ENCODE measurements at regions not wholly inside any gene's neighbourhood (a gene's known extent, or its start where the extent isn't known, plus 50 kb on each side); places are given as distances from the start of the nearest gene placed in this dataset.
A peak's percentile ranks its signal among the peaks of the same experiment; 100 is the strongest.

- no peaks in the 10 kb centered on the region for H3K9me3 ChIP-seq
- no peak overlapping the region for H3K4me3 ChIP-seq
- intact Hi-C loops (cut with DNase I; ENCODE audit: low total_unique reads) = no loop called here
- no peak for TF ChIP-seq CTCF (IDR thresholded peaks at IDR 0.05 in 8 of 11, conservative IDR thresholded peaks at IDR 0.05 in 3 of 11)
- TF ChIP-seq POLR2AphosphoS5 (IDR thresholded peaks at IDR 0.05) = no peak
- TF ChIP-seq POLR2A (IDR thresholded peaks at IDR 0.05) = no peak
- H3K36me3 ChIP-seq = no peaks in the 10 kb centered on the region
- H3K4me1 ChIP-seq = peaks cover 0 to 7% (median 0%) of the 10 kb centered on the region in 6 donors
- peak overlapping the region in 4 of 8 donors; percentile 14 to 23 (median 19) for H3K27ac ChIP-seq
- 52 to 62% (median 59%) methylated on average over 9 of the region's 9 CpGs for WGBS, 5 donors
- no peak for DNase-seq
- H3K27me3 ChIP-seq (replicated peaks in 1 of 7) = no peaks in the 10 kb centered on the region
These were observed 119.2 kb downstream of the MSX2 start for GRCh38 chr5:174843263-174844250.

- no peak for TF ChIP-seq POLR2A (IDR thresholded peaks at IDR 0.05)
- TF ChIP-seq POLR2AphosphoS5 (IDR thresholded peaks at IDR 0.05) = no peak
- TF ChIP-seq CTCF (IDR thresholded peaks at IDR 0.05 in 8 of 11, conservative IDR thresholded peaks at IDR 0.05 in 3 of 11) = no peak
These were observed 116.1 kb downstream of the MSX2 start for GRCh38 chr5:174840435-174840834.

GRCh38 chr5:174839196-174839595 lies 114.8 kb downstream of the MSX2 start:
- H3K27me3 ChIP-seq (replicated peaks in 1 of 7) = peaks cover 0 to 7% (median 0%) of the 10 kb centered on the region in 7 donors
- H3K36me3 ChIP-seq = no peaks in the 10 kb centered on the region
- WGBS, 5 donors = 87 to 100% (median 100%) methylated on average over 1 of the region's 1 CpG
- no peak overlapping the region for H3K4me3 ChIP-seq
- peaks cover 0 to 7% (median 0%) of the 10 kb centered on the region in 6 donors for H3K4me1 ChIP-seq
- no peak for TF ChIP-seq CTCF (IDR thresholded peaks at IDR 0.05 in 8 of 11, conservative IDR thresholded peaks at IDR 0.05 in 3 of 11)
- no peak for TF ChIP-seq POLR2AphosphoS5 (IDR thresholded peaks at IDR 0.05)
- no peak for TF ChIP-seq POLR2A (IDR thresholded peaks at IDR 0.05)
- H3K9me3 ChIP-seq = peaks cover 0 to 6% (median 0%) of the 10 kb centered on the region in 8 donors
- no peak for DNase-seq
- H3K27ac ChIP-seq = no peak overlapping the region
- intact Hi-C loops (cut with DNase I; ENCODE audit: low total_unique reads) = no loop called here

More at GRCh38 chr5:174840435-174840834, 116.1 kb downstream of the MSX2 start:
- Histone ChIP-seq H3K4me1 (peaks cover 0 to 7% (median 0%) of the 10 kb centered on the region in 6 donors), H3K4me3 (no peak overlapping the region), H3K27ac (no peak overlapping the region), H3K27me3 (replicated peaks in 1 of 7) (peaks cover 0 to 7% (median 0%) of the 10 kb centered on the region in 7 donors), H3K9me3 (peaks cover 0 to 6% (median 0%) of the 10 kb centered on the region in 8 donors), H3K36me3 (no peaks in the 10 kb centered on the region)
- DNase-seq = no peak
- WGBS, 5 donors = 68 to 77% (median 76%) methylated on average over 5 of the region's 5 CpGs
- intact Hi-C loops (cut with DNase I; ENCODE audit: low total_unique reads) = no loop called here

Measured in spleen (tissue), 11 donors.